CD4-positive, alpha-beta memory T cell (primary cell): ENCODE measurements at regions not wholly inside any gene's neighbourhood (a gene's known extent, or its start where the extent isn't known, plus 50 kb on each side); places are given as distances from the start of the nearest gene placed in this dataset.

Experiments
- CTCF ChIA-PET: fragments of 350-600 bp; sonication (Branson Sonifier 250); formaldehyde crosslinking; loops from one replicate; lab custom pipeline; 2021; ENCODE audit warnings: inconsistent platforms; ENCODE audit not compliant: partially characterized antibody; lab: Charles Lee
- POLR2A ChIA-PET: fragments of 350-600 bp; sonication (Branson Sonifier 250); formaldehyde crosslinking; loops from one replicate; lab custom pipeline; 2021; ENCODE audit not compliant: partially characterized antibody; lab: Charles Lee
- DNase-seq, 5 donors: peaks; one replicate each; pipeline versions ENCODE4 v3.0.0 to v3.0.0-alpha.2; 2020 to 2022; ENCODE audit warnings: mixed read lengths in 1 of 5
- H3K27ac ChIP-seq: one replicate; pipeline ENCODE4 v1.7.0; 2013; ENCODE audit warnings: low read depth, low read length
- H3K27me3 ChIP-seq: 2 replicates; pipeline ENCODE4 v1.7.0; 2013; ENCODE audit warnings: mild to moderate bottlenecking, low read length, moderate library complexity; ENCODE audit not compliant: insufficient read depth
- H3K36me3 ChIP-seq: 2 replicates; pipeline ENCODE4 v1.7.0; 2013; ENCODE audit warnings: mild to moderate bottlenecking, low read length, moderate library complexity; ENCODE audit not compliant: insufficient read depth
- H3K4me1 ChIP-seq: 2 replicates; pipeline ENCODE4 v1.7.0; 2013; ENCODE audit warnings: mild to moderate bottlenecking, low read length, moderate library complexity; ENCODE audit not compliant: insufficient read depth
- H3K4me3 ChIP-seq, 2 donors: one replicate each; pipeline ENCODE4 v1.7.0; 2013; ENCODE audit warnings: low read length in 2 of 2, mild to moderate bottlenecking in 1 of 2
- H3K9me3 ChIP-seq, 2 donors: one replicate each; pipeline ENCODE4 v1.7.0; 2013; ENCODE audit warnings: low read length in 2 of 2, control low read depth in 1 of 2; ENCODE audit not compliant: control insufficient read depth in 1 of 2
- H3K27ac Mint-ChIP-seq, 7 donors: one replicate each; pipeline ENCODE4 v1.8.0; 2020 to 2021; ENCODE audit warnings: mixed read lengths in 7 of 7, mild to moderate bottlenecking in 6 of 7, inconsistent platforms in 3 of 7, moderate library complexity in 3 of 7
- H3K27me3 Mint-ChIP-seq, 2 donors: one replicate each; pipeline ENCODE4 v1.8.0; 2020 to 2021; ENCODE audit warnings: mixed read lengths in 2 of 2
- H3K36me3 Mint-ChIP-seq, 2 donors: one replicate each; pipeline ENCODE4 v1.8.0; 2020 to 2021; ENCODE audit warnings: mixed read lengths in 2 of 2, inconsistent platforms in 1 of 2, mild to moderate bottlenecking in 1 of 2
- H3K4me1 Mint-ChIP-seq, 4 donors: one replicate each; pipeline ENCODE4 v1.8.0; 2020 to 2021; ENCODE audit warnings: mixed read lengths in 4 of 4, mild to moderate bottlenecking in 1 of 4
- H3K4me3 Mint-ChIP-seq, 8 donors: one replicate each; pipeline ENCODE4 v1.8.0; 2020 to 2021; ENCODE audit warnings: mixed read lengths in 8 of 8, mild to moderate bottlenecking in 7 of 8, moderate library complexity in 6 of 8, inconsistent platforms in 3 of 8
- H3K9me3 Mint-ChIP-seq, 8 donors: one replicate each; pipeline ENCODE4 v1.8.0; 2020 to 2021; ENCODE audit warnings: mixed read lengths in 8 of 8, mild to moderate bottlenecking in 5 of 8, inconsistent platforms in 3 of 8, moderate library complexity in 1 of 8
- intact Hi-C: fragments of 100-400 bp; cut with micrococcal nuclease; formaldehyde crosslinking; loops from one replicate; pipeline ENCODE4 v1.15.1; 2023

DNA sequence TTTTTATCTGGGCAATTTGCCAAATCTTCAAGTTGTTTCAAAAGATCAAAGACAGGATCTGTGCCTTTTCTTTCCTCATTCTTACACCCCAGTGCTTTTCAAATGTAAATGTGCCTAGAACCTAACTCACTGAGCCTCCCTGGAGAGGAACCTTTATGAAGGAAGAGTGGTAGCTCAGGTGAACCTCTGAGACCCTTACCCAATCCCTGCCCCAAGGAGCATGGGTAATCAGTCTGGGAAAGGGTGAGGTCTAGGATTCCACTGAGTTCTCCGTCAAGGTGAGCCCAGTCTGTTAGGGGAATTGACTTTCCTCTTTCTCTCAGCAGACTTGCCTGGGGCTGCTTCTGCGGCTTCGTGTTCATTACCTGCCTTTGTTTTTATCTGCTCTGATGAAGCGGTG is 88.1 kb upstream of the MAP4K4 start:
- intact Hi-C loops = no loop called here
- Mint-ChIP-seq H3K27me3 (no peaks in the 10 kb centered on the region), H3K4me1 (peaks cover 0 to 6% (median 1%) of the 10 kb centered on the region in 4 donors), H3K27ac (no peak overlapping the region), H3K9me3 (peaks cover 0 to 12% (median 2%) of the 10 kb centered on the region in 8 donors), H3K36me3 (peaks cover 0 to 7% of the 10 kb centered on the region in 2 donors), H3K4me3 (no peak overlapping the region)
- no peaks in the 10 kb centered on the region for H3K4me1 ChIP-seq
- DNase-seq = no peak
- no peaks in the 10 kb centered on the region for H3K9me3 ChIP-seq
- no peaks in the 10 kb centered on the region for H3K36me3 ChIP-seq
- ChIA-PET POLR2A (interaction anchor here (0.7 kb wide), 1 partner anchor 66 kb away, joined by 3 read pairs; no protein-coding TSS in a partner anchor), CTCF (no interaction called here)
- no peaks in the 10 kb centered on the region for H3K27me3 ChIP-seq
- H3K27ac ChIP-seq = no peak overlapping the region
- H3K4me3 ChIP-seq = no peak overlapping the region

DNA sequence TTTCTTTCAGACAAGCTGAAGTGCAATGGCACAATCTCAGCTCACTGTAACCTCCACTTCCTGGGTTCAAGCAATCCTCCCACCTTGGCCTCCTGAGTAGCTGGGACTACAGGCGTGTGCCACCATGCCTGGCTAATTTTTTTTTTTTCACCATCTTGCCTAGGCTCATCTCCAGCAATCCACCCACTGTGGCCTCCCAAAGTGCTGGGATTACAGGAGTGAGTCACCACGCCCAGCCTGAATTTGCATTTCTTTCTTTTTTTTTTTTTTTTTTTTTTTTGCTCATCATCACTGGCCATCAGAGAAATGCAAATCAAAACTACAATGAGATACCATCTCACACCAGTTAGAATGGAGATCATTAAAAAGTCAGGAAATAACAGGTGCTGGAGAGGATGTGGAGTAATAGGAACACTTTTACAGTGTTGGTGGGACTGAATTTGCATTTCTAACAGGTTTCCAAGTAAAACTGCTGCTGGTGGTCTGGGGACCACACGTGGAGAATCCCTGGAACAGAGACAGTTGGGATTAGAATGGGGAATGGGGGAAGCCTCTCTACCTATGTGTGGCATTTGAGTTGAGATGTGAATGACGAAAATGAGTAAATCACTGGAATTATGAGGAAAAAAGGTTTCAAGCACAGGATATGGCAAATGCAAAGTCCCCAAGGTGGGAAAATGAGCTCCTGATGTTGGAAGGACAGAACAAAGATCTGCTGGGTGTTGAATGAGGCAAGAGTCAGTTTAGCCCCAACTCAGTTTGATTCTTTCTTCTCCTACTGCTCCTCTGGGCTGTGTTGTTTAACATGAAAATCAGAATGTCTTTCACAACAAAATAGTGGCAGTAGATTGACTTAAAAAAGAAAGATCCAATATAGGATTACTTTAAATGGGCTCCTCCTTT is 88.8 kb upstream of the MAP4K4 start:
- Histone ChIP-seq H3K4me3 (no peak overlapping the region), H3K4me1 (no peaks in the 10 kb centered on the region), H3K27me3 (no peaks in the 10 kb centered on the region), H3K9me3 (no peaks in the 10 kb centered on the region), H3K36me3 (no peaks in the 10 kb centered on the region), H3K27ac (no peak overlapping the region)
- Mint-ChIP-seq H3K4me1 (peaks cover 0 to 6% (median 1%) of the 10 kb centered on the region in 4 donors), H3K27ac (peak overlapping the region in 1 of 7 donors; percentile 61), H3K27me3 (no peaks in the 10 kb centered on the region), H3K36me3 (peaks cover 0 to 7% of the 10 kb centered on the region in 2 donors), H3K9me3 (peaks cover 0 to 12% (median 2%) of the 10 kb centered on the region in 8 donors), H3K4me3 (no peak overlapping the region)
- ChIA-PET POLR2A (interaction anchor here (0.7 kb wide), 1 partner anchor 67 kb away, joined by 3 read pairs; no protein-coding TSS in a partner anchor), CTCF (interaction anchor here (0.6 to 0.7 kb wide), 2 partner anchors 89 to 133 kb away, joined by 3 to 4 read pairs; no protein-coding TSS in a partner anchor)
- intact Hi-C loops = no loop called here
- no peak for DNase-seq

DNA sequence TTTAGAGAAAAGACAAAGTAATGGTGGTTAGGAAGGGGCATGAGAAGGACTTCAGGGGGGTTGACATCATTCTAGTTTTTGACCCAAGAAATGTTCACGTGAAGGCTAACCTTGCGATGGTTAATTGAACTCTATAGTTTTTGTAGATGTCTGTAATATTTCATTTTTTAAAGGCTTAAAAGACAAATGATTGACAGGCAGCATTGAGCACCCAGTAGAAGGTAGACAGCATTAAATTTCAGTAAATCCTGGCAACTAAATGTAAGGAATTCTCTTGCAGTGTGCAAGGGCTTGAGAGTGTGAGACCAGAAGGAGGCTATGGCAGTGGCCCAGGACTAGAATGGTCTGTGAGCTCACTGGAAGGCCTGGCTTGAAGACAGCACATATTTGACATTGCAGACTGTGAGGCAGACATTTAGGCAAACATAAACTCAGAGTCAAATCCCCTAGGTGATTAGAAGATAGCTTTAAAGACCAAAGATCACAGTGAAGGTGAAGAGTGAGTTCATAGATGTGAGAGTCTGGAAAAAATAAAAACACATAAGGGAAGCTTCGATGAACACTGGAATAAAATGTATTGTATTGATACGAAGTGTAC is 100.1 kb upstream of the MAP4K4 start:
- Mint-ChIP-seq H3K27me3 (no peaks in the 10 kb centered on the region), H3K4me1 (peaks cover 0 to 15% (median 8%) of the 10 kb centered on the region in 4 donors), H3K27ac (no peak overlapping the region), H3K4me3 (no peak overlapping the region), H3K9me3 (no peaks in the 10 kb centered on the region), H3K36me3 (no peaks in the 10 kb centered on the region)
- no peak overlapping the region for H3K27ac ChIP-seq
- H3K9me3 ChIP-seq = no peaks in the 10 kb centered on the region
- ChIA-PET POLR2A (no interaction called here), CTCF (interaction anchor here (0.8 to 1.0 kb wide), 2 partner anchors 29 to 179 kb away, joined by 3 read pairs; no protein-coding TSS in a partner anchor)
- no peaks in the 10 kb centered on the region for H3K36me3 ChIP-seq
- no peaks in the 10 kb centered on the region for H3K27me3 ChIP-seq
- intact Hi-C loops = no loop called here
- no peak for DNase-seq
- H3K4me3 ChIP-seq = no peak overlapping the region
- H3K4me1 ChIP-seq = no peaks in the 10 kb centered on the region

GRCh38 chr2:101596333-101596732 is 101.2 kb upstream of the MAP4K4 start:
- Histone ChIP-seq H3K4me1 (no peaks in the 10 kb centered on the region), H3K27me3 (no peaks in the 10 kb centered on the region), H3K4me3 (no peak overlapping the region), H3K27ac (no peak overlapping the region), H3K36me3 (no peaks in the 10 kb centered on the region), H3K9me3 (no peaks in the 10 kb centered on the region)
- H3K27me3 Mint-ChIP-seq = no peaks in the 10 kb centered on the region
- no peak overlapping the region for H3K4me3 Mint-ChIP-seq
- ChIA-PET CTCF (interaction anchor here (0.8 to 1.0 kb wide), 2 partner anchors 28 to 178 kb away, joined by 3 read pairs; no protein-coding TSS in a partner anchor), POLR2A (no interaction called here)
- no peaks in the 10 kb centered on the region for H3K9me3 Mint-ChIP-seq
- peaks cover 0 to 15% (median 8%) of the 10 kb centered on the region in 4 donors for H3K4me1 Mint-ChIP-seq
- no peak for DNase-seq
- no peak overlapping the region for H3K27ac Mint-ChIP-seq
- intact Hi-C loops = no loop called here
- H3K36me3 Mint-ChIP-seq = no peaks in the 10 kb centered on the region

DNA sequence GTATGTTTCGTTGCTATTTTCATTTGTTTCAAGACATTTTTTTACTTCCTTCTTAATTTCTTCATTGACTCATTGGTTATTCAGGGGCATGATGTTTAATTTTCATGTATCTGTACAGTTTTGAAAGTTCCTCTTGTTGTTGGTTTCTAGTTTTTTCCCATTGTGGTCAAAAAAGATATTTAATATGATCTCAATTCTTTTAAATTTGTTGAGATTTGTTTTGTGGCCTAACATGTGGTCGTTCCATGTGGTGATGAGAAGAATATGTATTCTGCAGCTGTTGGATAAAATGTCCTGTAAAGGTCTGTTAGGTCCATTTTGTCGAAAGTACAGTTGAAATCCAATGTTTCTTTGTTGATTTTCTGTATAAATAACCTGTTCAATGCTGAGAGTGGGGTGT is 110.3 kb upstream of the MAP4K4 start:
- intact Hi-C loops = no loop called here
- Histone ChIP-seq H3K27ac (no peak overlapping the region), H3K4me3 (no peak overlapping the region), H3K27me3 (no peaks in the 10 kb centered on the region), H3K9me3 (no peaks in the 10 kb centered on the region), H3K36me3 (no peaks in the 10 kb centered on the region), H3K4me1 (no peaks in the 10 kb centered on the region)
- POLR2A ChIA-PET = no interaction called here
- CTCF ChIA-PET = no interaction called here
- no peak overlapping the region for H3K27ac Mint-ChIP-seq
- H3K4me1 Mint-ChIP-seq = peaks cover 0 to 2% (median under 1%) of the 10 kb centered on the region in 4 donors
- H3K4me3 Mint-ChIP-seq = no peak overlapping the region
- H3K36me3 Mint-ChIP-seq = peaks cover 0 to 3% of the 10 kb centered on the region in 2 donors
- no peaks in the 10 kb centered on the region for H3K27me3 Mint-ChIP-seq
- no peak for DNase-seq
- peaks cover 0 to 21% (median 9%) of the 10 kb centered on the region in 8 donors for H3K9me3 Mint-ChIP-seq

- no peaks in the 10 kb centered on the region for H3K4me1 ChIP-seq
- Mint-ChIP-seq H3K9me3 (peaks cover 0 to 17% (median 6%) of the 10 kb centered on the region in 8 donors), H3K27ac (no peak overlapping the region), H3K36me3 (peaks cover 0 to 3% of the 10 kb centered on the region in 2 donors), H3K4me1 (peaks cover 0 to 3% (median under 1%) of the 10 kb centered on the region in 4 donors), H3K4me3 (no peak overlapping the region), H3K27me3 (no peaks in the 10 kb centered on the region)
- CTCF ChIA-PET = no interaction called here
- intact Hi-C loops = no loop called here
- H3K9me3 ChIP-seq = no peaks in the 10 kb centered on the region
- H3K4me3 ChIP-seq = no peak overlapping the region
- H3K36me3 ChIP-seq = no peaks in the 10 kb centered on the region
- H3K27ac ChIP-seq = no peak overlapping the region
- POLR2A ChIA-PET = no interaction called here
- no peaks in the 10 kb centered on the region for H3K27me3 ChIP-seq
- DNase-seq = no peak
Observed at GRCh38 chr2:101583861-101584260, 108.9 kb upstream of the RFX8 start.
